Bronchial epithelial cell (primary cell): ENCODE measurements at regions not wholly inside any gene's neighbourhood (a gene's known extent, or its start where the extent isn't known, plus 50 kb on each side); places are given as distances from the start of the nearest gene placed in this dataset.

Source experiments
- DNase-seq: peaks from one replicate; pipeline ENCODE4 v3.0.0-alpha.2; 2010; ENCODE audit warnings: low read depth
- FAIRE-seq: peaks from 2 replicates; lab custom pipeline; 2011; peaks lifted over from hg19 to GRCh38; lab: Jason Lieb, UNC
- H3K27me3 ChIP-seq: 2 replicates; pipeline ENCODE4 v1.5.1; 2011; ENCODE audit warnings: low read length; ENCODE audit not compliant: control insufficient read depth, insufficient read depth
- H3K36me3 ChIP-seq: 2 replicates; pipeline ENCODE4 v1.5.1; 2011; ENCODE audit warnings: low read length; ENCODE audit not compliant: control insufficient read depth, insufficient read depth
- H3K4me3 ChIP-seq: 2 replicates; pipeline ENCODE4 v1.5.1; 2011; ENCODE audit warnings: mild to moderate bottlenecking, low read depth, low read length, control low read depth
- CTCF ChIP-seq: IDR thresholded peaks from 2 replicates; pipeline ENCODE4 v1.5.1; 2011; ENCODE audit warnings: mild to moderate bottlenecking, moderate library complexity, low read length, control low read depth, inconsistent platforms; ENCODE audit not compliant: insufficient read depth, severe bottlenecking

- no peak for TF ChIP-seq CTCF
- DNase-seq, result no peak
- Histone ChIP-seq H3K36me3 (no peaks in the 10 kb centered on the region), H3K27me3 (no peaks in the 10 kb centered on the region), H3K4me3 (no peak overlapping the region)
- FAIRE-seq, result no peak
These were observed 251.8 kb upstream of the NFE2L3 start for GRCh38 chr7:25900245-25900644.

GRCh38 chr7:25900877-25901276 is 251.1 kb upstream of the NFE2L3 start:
- FAIRE-seq, result no peak
- TF ChIP-seq CTCF, result no peak
- Histone ChIP-seq H3K36me3 (no peaks in the 10 kb centered on the region), H3K4me3 (no peak overlapping the region), H3K27me3 (no peaks in the 10 kb centered on the region)
- no peak for DNase-seq

- Histone ChIP-seq H3K27me3 (no peaks in the 10 kb centered on the region), H3K4me3 (no peak overlapping the region), H3K36me3 (no peaks in the 10 kb centered on the region)
- no peak for FAIRE-seq
- no peak for TF ChIP-seq CTCF
- peak; percentile 13 for DNase-seq
These were observed 250.3 kb upstream of the NFE2L3 start for GRCh38 chr7:25901658-25902057.

GRCh38 chr7:25906003-25906402 is 246.0 kb upstream of the NFE2L3 start:
- no peak for FAIRE-seq
- DNase-seq, result no peak
- no peaks in the 10 kb centered on the region for H3K36me3 ChIP-seq
- no peak overlapping the region for H3K4me3 ChIP-seq
- no peak for TF ChIP-seq CTCF
- H3K27me3 ChIP-seq, result no peaks in the 10 kb centered on the region

- H3K4me3 ChIP-seq, result no peak overlapping the region
- FAIRE-seq (no peak), DNase-seq (no peak)
- no peaks in the 10 kb centered on the region for H3K27me3 ChIP-seq
- TF ChIP-seq CTCF, result no peak
- no peaks in the 10 kb centered on the region for H3K36me3 ChIP-seq
These were observed 245.2 kb upstream of the NFE2L3 start for GRCh38 chr7:25906760-25907159.

GRCh38 chr7:25907214-25907613 is 244.8 kb upstream of the NFE2L3 start:
- no peak for FAIRE-seq
- Histone ChIP-seq H3K27me3 (no peaks in the 10 kb centered on the region), H3K4me3 (no peak overlapping the region), H3K36me3 (no peaks in the 10 kb centered on the region)
- no peak for DNase-seq
- TF ChIP-seq CTCF, result no peak
